Activated naive CD8-positive, alpha-beta T cell treated with anti-CD3 and anti-CD28 coated beads for 36 hours (primary cell): ENCODE measurements at regions not wholly inside any gene's neighbourhood (a gene's known extent, or its start where the extent isn't known, plus 50 kb on each side); places are given as distances from the start of the nearest gene placed in this dataset.

Experiments
- DNase-seq: peaks from one replicate; pipeline ENCODE4 v3.0.0; 2021
- H3K27ac Mint-ChIP-seq: one replicate; pipeline ENCODE4 v1.8.0; 2022; ENCODE audit warnings: mild to moderate bottlenecking, moderate library complexity, mixed read lengths
- H3K27me3 Mint-ChIP-seq: one replicate; pipeline ENCODE4 v1.8.0; 2022; ENCODE audit warnings: mild to moderate bottlenecking, mixed read lengths
- H3K36me3 Mint-ChIP-seq: one replicate; pipeline ENCODE4 v1.8.0; 2021; ENCODE audit warnings: mild to moderate bottlenecking, mixed read lengths
- H3K4me1 Mint-ChIP-seq: one replicate; pipeline ENCODE4 v1.8.0; 2021; ENCODE audit warnings: mixed read lengths
- H3K4me3 Mint-ChIP-seq: one replicate; pipeline ENCODE4 v1.8.0; 2022; ENCODE audit warnings: mild to moderate bottlenecking, moderate library complexity, mixed read lengths
- H3K9me3 Mint-ChIP-seq: one replicate; pipeline ENCODE4 v1.8.0; 2022; ENCODE audit warnings: mixed read lengths

DNA sequence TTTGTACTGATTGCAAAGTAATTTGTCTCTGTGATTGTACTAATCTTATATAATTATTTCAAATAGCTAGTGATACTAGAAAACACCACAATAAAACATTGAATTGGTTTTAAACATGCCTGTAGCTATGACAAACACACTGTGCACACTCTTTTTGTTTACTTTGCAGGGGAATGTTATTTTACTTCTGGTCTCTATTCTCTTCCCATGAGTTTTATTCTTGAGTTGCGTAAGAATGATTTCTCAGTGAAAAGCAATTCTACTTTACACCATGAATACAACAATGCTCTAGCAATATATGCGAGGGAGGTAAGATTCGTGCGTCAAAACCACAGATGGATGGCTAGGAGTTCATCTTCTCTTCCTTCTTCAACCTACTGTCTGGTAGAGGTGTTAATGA, 68.4 kb upstream of the PHACTR1 start:
- Mint-ChIP-seq H3K27me3 (peaks cover 2% of the 10 kb centered on the region), H3K9me3 (peaks cover 8% of the 10 kb centered on the region), H3K4me1 (no peaks in the 10 kb centered on the region), H3K27ac (no peak overlapping the region), H3K4me3 (no peak overlapping the region), H3K36me3 (no peaks in the 10 kb centered on the region)
- DNase-seq: no peak

DNA sequence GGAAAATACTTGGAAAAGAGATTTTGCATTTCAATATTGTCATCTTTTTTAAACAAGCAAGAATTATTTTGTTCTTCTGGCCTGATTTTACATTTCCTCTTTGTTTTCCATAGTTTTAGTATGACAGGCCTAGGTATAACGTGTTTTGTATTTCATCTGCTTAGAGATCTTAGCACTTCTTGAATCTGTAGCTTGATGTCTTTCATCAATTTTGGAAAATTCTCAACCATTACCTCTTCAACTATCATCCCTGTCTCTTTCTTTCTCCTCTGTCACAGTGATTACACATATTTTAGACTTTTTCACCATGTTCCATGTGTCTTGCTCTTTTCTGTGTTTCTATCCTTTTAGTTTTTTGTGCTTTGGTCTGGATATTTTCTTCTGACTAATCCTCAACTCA, 67.2 kb upstream of the PHACTR1 start:
- Mint-ChIP-seq H3K27ac (no peak overlapping the region), H3K27me3 (no peaks in the 10 kb centered on the region), H3K36me3 (no peaks in the 10 kb centered on the region), H3K4me1 (no peaks in the 10 kb centered on the region), H3K9me3 (peaks cover 3% of the 10 kb centered on the region), H3K4me3 (no peak overlapping the region)
- no peak for DNase-seq

- Mint-ChIP-seq H3K4me1 (peaks cover 9% of the 10 kb centered on the region), H3K36me3 (no peaks in the 10 kb centered on the region), H3K27ac (no peak overlapping the region), H3K9me3 (peaks cover 3% of the 10 kb centered on the region), H3K27me3 (no peaks in the 10 kb centered on the region), H3K4me3 (no peak overlapping the region)
- no peak for DNase-seq
Observed at GRCh38 chr6:12653486-12653885, 63.1 kb upstream of the PHACTR1 start.

DNA sequence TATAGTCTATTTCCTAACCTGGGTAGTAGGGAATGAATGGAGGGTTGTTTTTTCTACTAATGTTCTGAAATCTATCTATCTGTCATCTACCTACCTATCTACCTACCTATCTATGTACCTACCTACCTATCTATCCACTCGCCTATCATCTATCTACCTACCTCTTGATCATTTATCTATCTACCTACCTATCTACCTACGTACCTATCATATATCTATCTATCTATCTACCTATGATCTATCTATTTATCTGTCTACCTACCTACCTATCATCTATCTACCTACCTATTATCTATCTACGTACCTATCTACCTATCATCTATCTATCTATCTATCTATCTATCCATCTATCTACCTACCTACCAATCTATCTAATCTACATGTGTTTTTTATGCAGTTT, 62.5 kb upstream of the PHACTR1 start:
- Mint-ChIP-seq H3K27ac (no peak overlapping the region), H3K4me1 (peaks cover 9% of the 10 kb centered on the region), H3K9me3 (peaks cover 3% of the 10 kb centered on the region), H3K36me3 (no peaks in the 10 kb centered on the region), H3K4me3 (no peak overlapping the region), H3K27me3 (no peaks in the 10 kb centered on the region)
- DNase-seq: no peak

- Mint-ChIP-seq H3K27ac (no peak overlapping the region), H3K4me3 (no peak overlapping the region), H3K4me1 (peaks cover 9% of the 10 kb centered on the region), H3K36me3 (no peaks in the 10 kb centered on the region), H3K9me3 (peaks cover under 1% of the 10 kb centered on the region), H3K27me3 (no peaks in the 10 kb centered on the region)
- no peak for DNase-seq
Observed at GRCh38 chr6:12654514-12654913, 62.1 kb upstream of the PHACTR1 start.

DNA sequence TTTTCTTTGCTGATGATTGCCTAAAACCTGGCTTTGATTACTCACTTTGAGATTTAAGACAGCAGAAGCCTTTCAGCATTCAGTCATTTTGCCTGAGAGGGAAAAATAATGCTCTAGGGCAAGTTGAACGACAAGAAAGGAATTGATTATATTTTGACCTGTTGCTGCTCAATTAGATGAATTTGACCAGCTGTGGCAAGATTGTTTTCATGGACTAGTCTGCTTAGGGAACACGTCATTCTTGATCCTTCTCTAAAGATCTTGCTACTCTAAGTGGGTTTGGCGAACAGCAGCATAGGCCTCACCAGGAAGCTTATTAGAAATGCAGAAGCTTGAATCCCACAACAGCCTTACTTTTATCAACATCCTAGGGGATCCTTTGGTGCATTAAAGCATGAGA, 59.7 kb upstream of the PHACTR1 start:
- Mint-ChIP-seq H3K36me3 (no peaks in the 10 kb centered on the region), H3K4me3 (no peak overlapping the region), H3K27me3 (no peaks in the 10 kb centered on the region), H3K27ac (no peak overlapping the region), H3K4me1 (peaks cover 9% of the 10 kb centered on the region), H3K9me3 (no peaks in the 10 kb centered on the region)
- DNase-seq: no peak

DNA sequence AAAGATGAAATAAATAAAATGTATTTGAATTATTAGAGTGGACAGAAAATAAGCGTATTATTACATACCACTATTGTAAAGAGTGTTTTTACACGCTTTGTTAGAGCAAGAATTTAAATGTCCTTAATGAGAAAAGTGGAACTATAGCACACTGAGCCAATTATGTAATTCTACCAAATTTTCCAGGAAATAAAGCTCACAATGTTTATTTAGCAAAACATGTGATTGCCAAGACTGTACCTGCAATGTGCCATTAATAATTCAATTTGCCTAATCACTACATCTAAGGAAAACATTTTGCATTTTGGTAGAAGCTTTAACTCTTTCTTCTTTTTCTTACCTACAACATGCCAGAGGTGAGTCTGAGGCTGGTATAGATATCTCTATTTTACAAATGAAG, 58.7 kb upstream of the PHACTR1 start:
- H3K36me3 Mint-ChIP-seq: no peaks in the 10 kb centered on the region
- no peaks in the 10 kb centered on the region for H3K27me3 Mint-ChIP-seq
- peaks cover 9% of the 10 kb centered on the region for H3K4me1 Mint-ChIP-seq
- H3K27ac Mint-ChIP-seq: no peak overlapping the region
- H3K4me3 Mint-ChIP-seq: no peak overlapping the region
- no peak for DNase-seq
- H3K9me3 Mint-ChIP-seq: no peaks in the 10 kb centered on the region

DNA sequence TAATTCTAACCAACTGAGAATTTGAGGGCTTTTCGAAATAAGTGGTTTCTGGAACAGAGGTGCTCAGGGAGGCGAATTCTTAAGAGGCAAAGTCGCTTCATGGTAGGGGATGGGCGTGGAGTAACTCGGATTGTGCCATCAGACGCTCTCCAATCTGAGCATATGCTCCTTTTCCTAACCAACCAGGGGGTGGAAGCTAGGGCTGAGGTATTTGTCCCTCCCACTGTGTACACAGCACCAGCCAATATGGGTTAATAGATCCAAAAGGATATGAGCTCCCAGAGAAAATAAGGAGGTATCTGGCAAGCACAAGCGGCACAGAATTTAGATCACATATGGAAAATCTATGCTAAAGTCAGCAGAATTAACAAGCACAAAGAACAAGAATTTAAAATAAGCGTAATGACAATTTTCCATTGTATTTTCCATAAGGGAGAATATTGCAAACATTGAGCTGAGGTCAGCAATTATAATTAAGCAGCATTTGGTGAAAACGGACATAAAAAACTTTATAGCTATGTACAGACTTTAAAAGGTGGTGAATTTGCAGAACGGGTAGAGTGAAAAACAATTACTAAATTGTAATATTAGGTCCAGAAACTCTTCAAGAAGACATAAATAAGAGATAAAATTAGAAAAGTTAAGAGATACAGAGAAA, 55.0 kb upstream of the PHACTR1 start:
- H3K4me3 Mint-ChIP-seq: no peak overlapping the region
- DNase-seq: no peak
- H3K36me3 Mint-ChIP-seq: no peaks in the 10 kb centered on the region

More for the DNA sequence above, 55.0 kb upstream of the PHACTR1 start:
- H3K4me1 Mint-ChIP-seq: no peaks in the 10 kb centered on the region
- H3K27me3 Mint-ChIP-seq: no peaks in the 10 kb centered on the region
- no peaks in the 10 kb centered on the region for H3K9me3 Mint-ChIP-seq
- no peak overlapping the region for H3K27ac Mint-ChIP-seq
